LNCaP clone FGC (cell line): ENCODE measurements at regions not wholly inside any gene's neighbourhood (a gene's known extent, or its start where the extent isn't known, plus 50 kb on each side); places are given as distances from the start of the nearest gene placed in this dataset.
A peak's percentile ranks its signal among the peaks of the same experiment; 100 is the strongest.

Experiments used
- DNase-seq: peaks from one replicate; pipeline ENCODE4 v3.0.0-alpha.2; 2011; ENCODE audit warnings: low read depth
- H3K4me3 ChIP-seq: 2 replicates; pipeline ENCODE4 v1.5.1; 2011; ENCODE audit warnings: mild to moderate bottlenecking, low read depth, low read length, control low read depth
- TF ChIP-seq, protein P1 (sequence below): IDR thresholded peaks from 2 replicates; pipeline ENCODE4 v1.5.1; 2012; ENCODE audit warnings: mild to moderate bottlenecking; ENCODE audit not compliant: control insufficient read depth, insufficient read depth; ENCODE audit errors: extremely low read depth

DNA sequence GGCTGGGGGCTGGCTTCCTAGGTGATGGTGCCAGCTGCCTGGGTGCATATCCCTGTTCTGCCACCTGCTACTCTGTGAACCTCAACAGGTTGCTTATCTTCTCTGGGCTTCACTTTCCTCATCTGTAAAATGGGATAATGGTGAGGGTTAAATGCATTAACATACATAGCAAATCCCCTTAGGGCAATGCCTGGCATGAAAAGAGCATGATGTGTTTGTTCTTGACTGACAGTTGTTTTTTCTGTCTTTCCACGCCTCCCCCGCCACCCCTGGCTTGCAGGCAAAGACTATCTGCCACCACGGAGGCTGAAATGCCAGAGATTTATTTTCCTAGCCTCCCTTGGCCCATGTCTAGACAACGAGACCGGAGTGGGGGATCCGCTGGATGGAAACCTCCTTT lies 280.5 kb downstream of the NSG2 start:
- TF ChIP-seq, protein P1, sequence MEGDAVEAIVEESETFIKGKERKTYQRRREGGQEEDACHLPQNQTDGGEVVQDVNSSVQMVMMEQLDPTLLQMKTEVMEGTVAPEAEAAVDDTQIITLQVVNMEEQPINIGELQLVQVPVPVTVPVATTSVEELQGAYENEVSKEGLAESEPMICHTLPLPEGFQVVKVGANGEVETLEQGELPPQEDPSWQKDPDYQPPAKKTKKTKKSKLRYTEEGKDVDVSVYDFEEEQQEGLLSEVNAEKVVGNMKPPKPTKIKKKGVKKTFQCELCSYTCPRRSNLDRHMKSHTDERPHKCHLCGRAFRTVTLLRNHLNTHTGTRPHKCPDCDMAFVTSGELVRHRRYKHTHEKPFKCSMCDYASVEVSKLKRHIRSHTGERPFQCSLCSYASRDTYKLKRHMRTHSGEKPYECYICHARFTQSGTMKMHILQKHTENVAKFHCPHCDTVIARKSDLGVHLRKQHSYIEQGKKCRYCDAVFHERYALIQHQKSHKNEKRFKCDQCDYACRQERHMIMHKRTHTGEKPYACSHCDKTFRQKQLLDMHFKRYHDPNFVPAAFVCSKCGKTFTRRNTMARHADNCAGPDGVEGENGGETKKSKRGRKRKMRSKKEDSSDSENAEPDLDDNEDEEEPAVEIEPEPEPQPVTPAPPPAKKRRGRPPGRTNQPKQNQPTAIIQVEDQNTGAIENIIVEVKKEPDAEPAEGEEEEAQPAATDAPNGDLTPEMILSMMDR = no peak
- H3K4me3 ChIP-seq = no peak overlapping the region
- DNase-seq = no peak

DNA sequence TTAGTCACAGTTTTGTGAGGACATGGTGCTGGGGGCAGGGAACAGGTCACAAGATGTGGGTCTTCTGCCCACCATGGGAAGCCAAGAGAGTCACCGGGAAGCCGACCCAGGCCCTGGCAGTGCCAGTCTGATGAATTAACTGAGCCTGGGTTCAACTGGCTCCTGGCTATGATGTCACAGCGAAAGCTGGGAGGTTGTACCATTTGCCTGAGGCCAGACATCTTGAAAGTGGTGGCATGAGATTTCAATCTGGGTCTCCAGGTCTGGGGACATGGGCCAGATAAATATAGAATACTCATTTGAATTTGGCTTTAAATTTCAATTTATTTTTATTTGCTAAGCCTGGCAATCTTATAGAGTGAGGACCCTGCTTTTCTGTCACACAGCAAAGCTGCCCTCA lies 280.9 kb downstream of the NSG2 start:
- TF ChIP-seq, protein P1 = no peak
- no peak for DNase-seq
- no peak overlapping the region for H3K4me3 ChIP-seq

DNA sequence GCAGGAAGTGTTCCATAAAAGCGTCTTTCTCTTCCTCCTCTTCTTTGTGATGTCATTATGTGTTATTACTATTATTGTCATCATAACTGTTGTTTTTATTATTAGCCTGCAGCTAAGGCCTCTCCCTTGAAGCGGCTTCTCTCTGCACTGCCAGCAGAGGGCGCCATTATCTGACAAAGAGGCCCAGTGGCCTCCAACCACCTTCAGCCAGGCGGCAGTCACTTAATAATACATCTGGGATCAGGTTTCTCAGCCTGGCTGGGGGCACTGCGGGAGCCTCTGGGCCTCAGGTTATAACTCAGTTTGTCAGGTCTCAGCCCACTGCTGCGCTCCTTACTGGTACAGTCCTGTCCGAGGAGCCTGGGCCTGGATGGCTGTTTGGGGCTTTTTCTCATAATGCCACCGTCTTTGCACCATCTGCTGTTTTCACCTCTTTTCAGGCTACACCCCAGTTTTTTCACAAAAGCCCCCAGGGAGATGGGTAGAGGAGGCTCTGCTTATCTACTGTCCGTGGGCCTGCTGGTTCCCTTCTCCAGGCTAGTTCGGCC lies 281.9 kb downstream of the NSG2 start:
- peak; percentile 53 for DNase-seq
- TF ChIP-seq, protein P1 = peak; percentile 94
- no peak overlapping the region for H3K4me3 ChIP-seq

DNA sequence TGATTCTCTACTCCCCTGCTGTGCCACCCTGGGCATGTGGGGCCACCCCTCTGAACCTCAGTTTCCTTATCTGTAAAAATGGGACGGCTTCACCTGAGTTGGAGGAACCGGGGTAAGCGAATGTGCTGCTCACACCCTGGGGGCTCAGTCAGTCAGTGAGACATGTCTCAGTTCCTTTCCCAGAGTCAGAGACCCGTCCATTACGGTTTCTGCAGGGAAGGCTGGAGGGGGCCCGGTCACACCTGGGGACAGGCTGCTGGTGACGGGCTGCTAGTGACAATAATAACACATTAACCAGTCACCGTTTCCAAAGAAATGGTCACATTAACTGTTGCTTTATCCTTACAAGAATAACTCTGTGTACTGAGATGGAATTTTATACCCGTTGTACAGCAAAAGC lies 282.4 kb downstream of the NSG2 start:
- no peak overlapping the region for H3K4me3 ChIP-seq
- no peak for DNase-seq
- TF ChIP-seq, protein P1 = no peak

DNA sequence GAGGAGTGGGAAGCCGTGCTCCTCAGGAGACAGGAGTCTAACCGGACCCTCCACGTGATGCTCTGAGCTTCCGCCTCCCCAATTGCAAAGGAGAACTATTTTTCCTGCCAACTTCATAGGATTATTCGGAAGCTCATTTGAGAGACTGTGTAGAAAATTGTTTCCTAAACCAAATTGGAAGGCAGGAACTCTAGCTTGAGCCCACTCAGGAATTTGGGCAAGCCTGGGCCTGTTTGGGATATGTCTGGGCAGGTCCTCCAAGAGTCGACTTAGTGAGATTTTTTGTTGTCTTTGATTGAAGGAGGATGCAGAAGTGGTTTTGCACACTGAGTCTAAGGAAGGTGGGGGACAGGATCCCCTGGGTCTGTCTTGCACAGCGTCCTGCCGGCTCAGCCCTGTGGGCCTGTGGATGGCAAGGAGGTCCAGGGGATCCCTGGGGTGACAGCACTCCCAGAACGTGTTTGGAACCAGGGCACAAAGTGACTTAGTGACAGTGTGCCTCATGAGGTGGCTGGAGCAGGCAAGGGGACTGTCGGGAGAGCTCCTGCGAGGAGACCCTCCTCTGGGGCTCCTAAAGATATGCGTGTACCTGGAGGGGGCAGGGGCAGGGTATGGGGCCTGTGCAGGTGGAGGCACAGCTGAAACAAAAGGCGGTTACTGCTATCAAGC lies 283.3 kb downstream of the NSG2 start:
- TF ChIP-seq, protein P1 = no peak
- no peak overlapping the region for H3K4me3 ChIP-seq
- DNase-seq = no peak

DNA sequence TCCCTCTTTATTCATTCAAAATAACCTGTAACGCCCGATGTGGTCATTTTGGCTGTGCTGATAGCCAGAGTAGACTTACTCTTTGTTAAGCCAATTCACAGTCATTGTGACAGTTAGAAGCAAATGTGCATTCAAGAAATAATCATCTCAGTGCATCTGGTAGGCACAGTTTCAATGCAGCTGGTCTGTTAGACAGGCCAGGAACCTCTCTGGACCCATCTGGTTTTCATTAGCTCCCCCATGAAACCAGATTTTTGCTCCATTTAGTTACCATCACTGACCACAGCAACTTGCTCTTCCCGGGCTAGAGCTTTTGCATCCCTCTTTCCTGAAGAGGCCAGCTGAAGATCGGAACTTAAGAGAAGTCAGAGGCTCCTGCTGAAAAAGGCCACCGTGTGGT lies 284.2 kb downstream of the NSG2 start:
- no peak for DNase-seq
- no peak overlapping the region for H3K4me3 ChIP-seq
- TF ChIP-seq, protein P1 = no peak
